GM19351 (cell line): ENCODE measurements at regions not wholly inside any gene's neighbourhood (a gene's known extent, or its start where the extent isn't known, plus 50 kb on each side); places are given as distances from the start of the nearest gene placed in this dataset.
A peak's percentile ranks its signal among the peaks of the same experiment; 100 is the strongest.
"Not testable (repeated sequence)": the region's sequence is repeated elsewhere in the genome, so short reads cannot be mapped to it uniquely, and the experiment has no call there.

ENCODE experiments used
- ATAC-seq: cut with Tn5 transposase; IDR thresholded peaks from one replicate; pipeline ENCODE4 v1.9.1; 2021; ENCODE audit warnings: mild to moderate bottlenecking, moderate library complexity; ENCODE audit not compliant: unreplicated experiment

DNA sequence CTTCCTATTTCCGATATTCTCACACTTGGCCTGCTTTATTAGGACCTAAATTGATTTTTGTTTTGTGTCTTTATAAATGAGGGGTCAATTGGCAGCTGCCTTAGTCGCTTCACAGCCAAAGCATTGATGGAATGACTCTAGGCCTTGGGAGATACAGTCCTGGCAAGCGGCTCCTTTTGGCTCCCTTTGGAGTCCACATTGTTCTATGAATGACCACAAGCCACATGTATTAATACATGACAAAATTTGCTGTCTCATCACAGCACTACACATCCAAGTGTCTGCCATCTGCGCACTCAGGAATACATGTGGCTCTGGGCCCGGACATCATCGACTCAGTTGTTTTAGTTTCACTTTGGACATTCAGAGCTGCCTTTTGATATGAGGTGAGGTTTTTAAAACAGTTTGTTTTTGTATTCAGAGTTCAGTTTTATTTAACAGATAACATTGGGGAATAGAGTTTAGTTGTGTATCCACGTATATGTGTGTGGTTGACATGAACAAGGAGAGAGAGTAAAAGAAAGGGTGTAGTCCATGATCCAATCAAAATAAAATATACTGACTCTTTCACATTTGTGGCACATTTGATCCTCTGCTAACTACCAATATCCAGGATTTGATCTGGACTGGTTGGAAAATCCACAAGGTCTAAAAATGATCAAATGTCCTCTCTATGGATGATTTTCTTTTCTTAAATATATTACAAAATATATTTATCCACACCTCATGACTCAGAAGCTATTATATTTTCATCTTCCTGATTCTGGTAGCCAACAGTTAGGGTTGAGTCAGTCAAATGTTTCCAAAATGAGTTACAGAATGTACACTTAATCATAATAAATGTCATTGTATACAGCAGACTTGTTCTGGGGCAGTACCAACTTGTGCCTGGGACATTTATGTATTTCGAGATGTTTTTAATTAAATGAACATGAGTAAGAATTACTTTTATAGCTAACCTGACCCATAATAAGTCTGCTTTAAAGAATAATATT lies 114.0 kb upstream of the MTAP start:
- ATAC-seq, result no peak

GRCh38 chr9:21689854-21690253 lies 112.6 kb upstream of the MTAP start:
- no peak for ATAC-seq

DNA sequence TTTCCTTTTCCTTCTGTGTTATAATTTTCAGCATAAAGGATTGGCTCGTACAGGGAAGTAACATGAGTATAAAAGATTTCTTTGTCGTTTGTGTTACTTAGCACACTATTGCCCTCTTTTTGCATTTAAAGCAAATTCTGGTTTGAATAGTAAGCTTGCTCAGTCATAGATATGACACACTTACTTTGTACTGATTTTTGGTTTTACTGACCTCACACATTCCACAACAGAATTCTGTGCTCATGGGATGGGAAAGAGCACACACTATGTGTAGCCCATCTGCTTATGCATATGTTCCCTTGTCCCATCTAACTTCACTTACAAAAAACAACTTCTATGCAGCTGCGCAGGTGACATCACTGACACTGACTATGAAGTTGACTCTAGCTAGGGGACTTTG lies 111.9 kb upstream of the MTAP start:
- no peak for ATAC-seq

DNA sequence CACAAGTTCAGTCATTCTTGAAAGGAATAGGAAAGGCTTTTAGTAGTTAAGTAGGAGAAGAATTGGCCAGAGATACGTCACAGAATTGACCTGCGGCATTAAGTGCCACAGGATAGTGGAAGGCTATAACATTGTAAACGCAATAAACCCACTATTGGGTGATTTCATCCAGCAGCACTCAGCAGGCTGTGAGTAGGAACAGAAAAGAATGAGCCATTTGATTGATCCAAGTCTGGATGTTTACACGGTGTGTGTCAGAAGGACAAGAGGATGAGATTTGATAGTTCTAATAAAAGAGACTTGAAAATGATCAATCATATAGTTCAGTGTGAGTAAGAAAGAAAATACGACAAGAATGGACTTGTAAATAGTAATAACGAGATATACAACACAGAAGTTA lies 110.0 kb upstream of the MTAP start:
- ATAC-seq, result no peak

- ATAC-seq, result no peak
Measured at GRCh38 chr9:21694424-21694823, 108.0 kb upstream of the MTAP start.

DNA sequence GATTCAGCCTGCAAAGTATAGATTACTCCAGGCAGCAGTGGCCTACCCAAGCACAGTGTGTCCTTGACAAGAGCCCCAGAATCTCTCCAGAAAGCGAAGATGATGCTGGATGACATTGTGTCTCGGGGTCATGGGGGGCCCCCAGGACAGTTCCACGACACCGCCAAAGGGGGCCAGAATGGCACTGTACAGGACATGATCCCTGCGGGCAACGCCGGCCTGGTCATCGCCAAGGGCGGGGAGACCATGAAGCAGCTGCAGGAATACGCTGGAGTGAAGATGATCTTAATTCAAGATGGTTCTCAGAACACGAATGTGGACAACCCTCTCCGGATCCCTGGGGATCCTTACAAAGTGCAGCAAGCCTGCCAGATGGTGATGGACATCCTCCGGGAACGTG lies 107.0 kb upstream of the MTAP start:
- no peak for ATAC-seq

- ATAC-seq, result no peak
Measured at GRCh38 chr9:21695874-21696341, 106.5 kb upstream of the MTAP start.

- no peak for ATAC-seq
Measured at GRCh38 chr9:21696411-21696871, 106.0 kb upstream of the MTAP start.

- no peak for ATAC-seq
Measured at GRCh38 chr9:21708260-21708711, 94.2 kb upstream of the MTAP start.

DNA sequence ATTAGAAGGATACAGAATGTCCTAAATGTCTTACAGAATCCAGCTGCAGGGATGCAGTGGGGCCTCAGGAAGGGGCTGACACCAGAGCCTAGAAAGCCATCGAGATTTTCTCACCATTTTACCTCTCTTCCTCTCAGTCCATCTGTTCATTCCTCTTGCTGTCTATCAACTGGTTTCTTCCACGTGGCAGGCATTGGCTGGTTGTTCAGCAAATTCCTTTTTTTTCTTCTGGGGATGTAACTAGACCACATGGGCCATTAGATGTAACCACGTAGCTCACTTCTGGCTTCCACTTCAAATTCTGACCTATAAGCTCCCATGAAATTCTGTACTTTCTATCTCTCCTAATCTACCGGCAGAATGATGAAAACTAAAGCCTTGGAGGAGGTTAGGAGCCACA lies 93.6 kb upstream of the MTAP start:
- no peak for ATAC-seq

GRCh38 chr9:21709464-21710058 lies 92.9 kb upstream of the MTAP start:
- ATAC-seq, result peak; percentile 79

DNA sequence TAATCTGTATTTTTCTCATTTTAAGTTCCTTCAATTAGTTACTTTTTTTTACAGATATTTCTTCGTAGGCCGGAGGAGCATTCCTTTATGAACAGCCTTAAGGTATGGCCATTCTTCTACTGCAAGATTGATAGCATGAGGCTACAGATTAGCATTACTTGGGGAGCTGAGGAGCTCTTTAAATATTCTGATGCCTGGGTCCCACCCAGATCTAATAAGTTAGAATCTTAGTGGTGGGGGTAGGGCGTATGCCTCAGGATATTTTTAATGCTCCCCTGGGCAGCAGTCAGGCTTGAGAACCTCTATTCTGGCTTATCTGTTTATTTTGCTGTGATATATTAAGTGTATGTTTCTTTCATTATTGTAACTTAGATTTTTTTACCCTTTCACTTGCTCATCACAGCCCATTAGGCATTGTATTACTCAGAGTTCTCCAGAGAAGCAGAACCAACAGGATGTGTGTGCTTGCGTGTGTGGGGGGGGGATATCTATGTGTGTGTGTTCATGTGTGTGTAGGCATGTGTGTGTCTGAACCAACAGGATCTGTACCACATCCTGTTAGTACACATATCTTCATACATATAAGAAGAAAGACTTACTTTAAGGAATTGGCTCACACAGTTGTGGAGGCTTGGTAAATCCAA lies 91.8 kb upstream of the MTAP start:
- ATAC-seq, result no peak

DNA sequence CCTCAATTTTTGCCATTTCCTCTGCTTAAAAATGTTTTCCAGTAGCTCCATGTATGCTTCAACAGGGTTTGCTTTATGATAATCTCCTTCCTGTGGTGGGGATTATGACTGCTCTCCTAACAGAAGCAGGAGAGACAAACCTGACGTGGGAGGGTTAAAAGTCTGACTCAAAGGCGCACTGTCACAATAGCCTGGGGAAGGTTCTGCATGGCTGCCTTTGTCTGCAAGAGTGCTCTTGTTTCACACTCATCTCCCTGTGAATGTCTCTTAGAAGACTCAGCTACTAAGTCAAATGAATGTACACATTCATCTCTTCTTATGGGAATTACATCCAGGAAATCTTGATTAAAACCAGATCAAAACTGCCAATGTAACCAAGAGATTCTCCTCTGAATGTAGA lies 90.9 kb upstream of the MTAP start:
- peak; percentile 63 for ATAC-seq

DNA sequence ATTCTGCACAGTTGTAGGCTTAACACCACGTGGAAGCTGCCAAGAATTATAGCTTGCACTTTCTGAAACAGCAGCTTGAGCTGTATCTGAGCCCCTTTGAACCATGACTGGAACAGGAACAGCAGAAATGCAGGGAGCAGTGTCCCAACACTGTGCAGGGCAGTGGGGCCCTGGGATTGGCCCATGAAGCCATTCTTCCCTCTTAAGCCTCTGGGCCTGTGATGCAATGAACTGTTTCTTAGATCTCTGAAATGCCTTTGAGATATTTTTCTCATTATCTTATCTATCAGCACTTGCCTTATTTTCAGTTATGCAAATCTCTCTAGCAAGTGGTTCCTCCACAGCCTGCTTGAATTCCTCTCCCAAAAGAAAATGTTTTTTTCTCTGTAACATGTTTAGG lies 87.0 kb upstream of the MTAP start:
- no peak for ATAC-seq

- ATAC-seq, result no peak
Measured at GRCh38 chr9:21720758-21721157, 81.7 kb upstream of the MTAP start.

DNA sequence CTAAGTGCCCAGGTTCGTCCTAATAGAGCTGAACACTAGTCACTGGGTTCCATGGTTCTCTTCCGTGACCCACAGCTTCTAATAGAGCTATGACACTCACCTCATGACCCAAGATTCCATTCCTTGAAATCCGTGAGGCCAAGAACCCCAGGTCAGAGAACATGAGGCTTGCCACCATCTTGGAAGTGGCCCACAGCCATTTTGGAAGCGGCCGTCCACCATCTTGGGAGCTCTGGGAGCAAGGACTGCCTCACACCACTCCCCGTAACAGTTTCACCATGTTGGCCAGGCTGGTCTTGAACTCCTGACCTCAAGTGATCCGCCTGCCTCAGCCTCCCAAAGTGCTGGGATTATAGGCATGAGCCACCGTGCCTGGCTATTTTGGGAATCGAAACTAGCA lies 75.0 kb upstream of the MTAP start:
- not testable (repeated sequence) for ATAC-seq

GRCh38 chr9:21728781-21729180 lies 73.7 kb upstream of the MTAP start:
- no peak for ATAC-seq

DNA sequence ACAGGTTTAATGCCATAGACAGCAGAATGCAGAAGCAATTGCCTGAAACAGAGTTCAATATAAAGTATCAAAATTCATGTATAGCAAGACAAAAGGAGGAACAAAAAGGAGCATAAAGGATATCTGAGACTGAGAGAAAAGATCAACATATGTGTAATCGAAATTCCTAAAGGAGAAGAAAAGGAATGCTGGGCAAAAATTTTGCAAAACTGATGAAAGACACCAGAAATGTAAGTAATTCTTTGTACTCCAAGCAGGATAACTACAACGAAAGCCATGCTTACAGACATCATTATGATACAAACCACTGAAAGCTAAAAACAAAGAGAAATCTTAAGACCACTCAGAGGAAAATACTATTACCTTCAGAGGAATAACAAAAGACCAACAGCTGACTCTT lies 72.8 kb upstream of the MTAP start:
- no peak for ATAC-seq

DNA sequence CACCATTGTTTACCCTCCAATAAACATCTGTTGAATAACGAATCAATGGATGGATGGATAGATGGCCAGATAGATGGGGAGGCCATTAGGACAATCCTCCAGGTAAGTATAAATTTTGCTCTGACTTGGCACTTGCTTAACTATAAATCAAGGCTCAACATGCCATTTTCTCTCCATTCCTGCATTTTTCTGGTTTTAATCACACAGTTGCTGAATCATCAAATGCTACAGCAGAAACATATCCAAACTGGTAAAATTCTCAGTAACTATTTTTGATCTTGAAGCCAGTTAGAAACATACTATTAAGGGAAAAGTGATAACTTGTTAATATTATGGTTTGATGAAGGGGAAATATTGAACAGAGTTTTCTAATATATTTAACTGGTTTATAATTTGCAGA lies 71.5 kb upstream of the MTAP start:
- no peak for ATAC-seq

DNA sequence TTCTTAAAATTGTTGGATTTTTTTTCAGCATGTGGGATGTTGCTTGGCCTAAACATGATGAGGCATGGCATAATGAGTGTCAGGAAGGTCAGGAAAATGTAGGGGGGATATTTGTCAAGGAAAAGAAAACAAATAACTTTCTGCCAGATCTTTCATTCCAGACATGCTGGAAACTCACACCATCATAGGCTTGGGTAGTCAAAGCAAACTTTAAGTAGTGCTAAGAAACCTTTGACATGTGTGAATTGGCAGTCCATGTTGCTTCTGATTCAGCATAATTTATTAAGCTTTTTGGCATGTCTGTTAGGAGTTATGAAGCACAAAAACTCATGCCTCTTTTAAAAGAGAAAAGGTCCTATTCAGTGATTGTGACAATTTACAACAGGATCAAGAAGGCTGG lies 61.3 kb upstream of the MTAP start:
- no peak for ATAC-seq

- ATAC-seq, result no peak
Measured at GRCh38 chr9:21744320-21744719, 58.1 kb upstream of the MTAP start.

DNA sequence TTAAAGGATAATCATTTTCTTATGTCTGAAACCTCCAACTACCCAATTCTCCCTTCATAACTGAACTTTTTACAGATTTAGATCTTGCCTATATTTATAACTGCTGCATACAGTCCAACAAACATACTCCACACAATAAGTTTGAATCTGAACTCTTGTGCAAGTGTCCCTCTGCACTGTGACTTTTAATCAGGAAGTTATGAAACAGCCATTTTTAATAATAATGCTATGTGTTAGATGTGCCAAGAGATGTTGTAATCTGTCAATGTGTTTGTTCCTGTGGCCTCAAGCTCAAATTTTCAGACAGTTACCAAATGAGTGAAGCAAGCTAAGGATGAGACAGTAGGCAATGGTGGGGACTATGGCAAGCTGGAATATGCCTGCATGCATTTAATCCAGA lies 57.6 kb upstream of the MTAP start:
- no peak for ATAC-seq
